ENCODE measurements at regions not wholly inside any gene's neighbourhood (a gene's known extent, or its start where the extent isn't known, plus 50 kb on each side); places are given as distances from the start of the nearest gene placed in this dataset.

GRCh38 chr1:166221316-166221715, 54.5 kb upstream of the FAM78B start:
- FAIRE-seq (no peak), DNase-seq (ENCODE audit: low spot score) (no peak)

GRCh38 chr1:166233750-166234366, 67.1 kb upstream of the FAM78B start:
- no peak for FAIRE-seq
- DNase-seq (ENCODE audit: low spot score), result no peak

DNA sequence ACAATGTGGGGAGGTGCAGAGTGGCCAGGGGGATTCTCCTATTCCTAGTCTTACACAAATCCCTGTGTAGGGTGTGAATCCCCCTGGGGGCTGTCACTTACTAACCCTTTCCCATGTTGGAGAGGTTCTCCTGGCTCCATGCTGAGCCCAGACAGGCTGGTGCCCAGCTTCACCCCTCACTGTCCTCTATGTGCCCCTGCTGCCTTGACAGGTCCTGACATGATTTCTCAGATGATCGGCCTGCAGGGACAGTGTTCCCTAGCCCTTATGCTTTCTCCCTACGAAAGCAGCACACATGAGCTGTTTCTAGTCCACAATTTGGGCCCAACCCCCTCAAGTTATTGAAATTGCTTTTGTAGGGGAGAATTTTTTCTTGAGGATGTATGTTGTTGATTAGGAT, 68.9 kb upstream of the FAM78B start:
- DNase-seq (ENCODE audit: low spot score), result no peak
- FAIRE-seq, result no peak

GRCh38 chr1:166237675-166238074, 70.9 kb upstream of the FAM78B start:
- DNase-seq (ENCODE audit: low spot score) (no peak), FAIRE-seq (no peak)

DNA sequence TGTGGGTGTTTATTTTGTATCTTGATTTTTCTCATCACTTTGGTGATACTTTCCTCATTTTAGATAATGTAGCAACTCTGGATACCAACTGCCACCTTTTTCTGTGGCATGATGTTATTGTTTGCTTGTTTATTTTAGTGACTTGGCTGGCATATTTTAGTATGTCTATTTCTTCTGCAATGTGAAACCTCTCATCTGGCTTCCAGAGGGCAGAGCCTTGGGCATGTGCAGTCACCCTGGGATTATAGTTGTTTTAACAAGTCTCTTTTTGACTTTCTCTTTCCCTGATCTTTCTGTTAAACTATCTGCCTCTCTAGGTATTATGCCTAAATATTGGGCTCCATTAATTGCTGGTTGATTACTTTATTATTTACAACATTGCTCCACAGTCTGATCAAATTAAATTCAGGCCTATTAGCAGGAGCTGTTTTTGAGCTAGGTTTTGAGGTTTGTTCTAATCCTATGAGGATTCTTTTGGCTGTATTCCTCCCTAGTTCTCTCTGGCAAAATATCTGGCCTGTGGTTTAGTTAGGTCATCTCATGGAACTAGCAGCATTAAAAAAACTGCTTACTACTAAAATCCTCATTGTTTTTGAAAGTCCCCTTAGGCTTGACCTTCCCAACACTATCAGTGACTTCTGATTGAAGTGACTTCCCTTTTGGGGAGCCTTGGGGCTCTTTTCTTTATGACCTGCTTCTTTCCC, 86.4 kb upstream of the FAM78B start:
- DNase-seq (ENCODE audit: low spot score) (no peak), FAIRE-seq (no peak)

GRCh38 chr1:166258017-166258416, 91.2 kb upstream of the FAM78B start:
- DNase-seq (ENCODE audit: low spot score), result no peak

GRCh38 chr1:166261511-166261910, 94.7 kb upstream of the FAM78B start:
- DNase-seq (ENCODE audit: low spot score) (no peak), FAIRE-seq (no peak)

More at GRCh38 chr1:166258017-166258416, 91.2 kb upstream of the FAM78B start:
- no peak for FAIRE-seq

- FAIRE-seq (no peak), DNase-seq (ENCODE audit: low spot score) (no peak)
These were observed 103.8 kb upstream of the FAM78B start for GRCh38 chr1:166270476-166271150.

GRCh38 chr1:166271151-166271538, 104.3 kb upstream of the FAM78B start:
- FAIRE-seq (no peak), DNase-seq (ENCODE audit: low spot score) (no peak)

GRCh38 chr1:166272155-166272554, 105.4 kb upstream of the FAM78B start:
- FAIRE-seq (no peak), DNase-seq (ENCODE audit: low spot score) (no peak)

DNA sequence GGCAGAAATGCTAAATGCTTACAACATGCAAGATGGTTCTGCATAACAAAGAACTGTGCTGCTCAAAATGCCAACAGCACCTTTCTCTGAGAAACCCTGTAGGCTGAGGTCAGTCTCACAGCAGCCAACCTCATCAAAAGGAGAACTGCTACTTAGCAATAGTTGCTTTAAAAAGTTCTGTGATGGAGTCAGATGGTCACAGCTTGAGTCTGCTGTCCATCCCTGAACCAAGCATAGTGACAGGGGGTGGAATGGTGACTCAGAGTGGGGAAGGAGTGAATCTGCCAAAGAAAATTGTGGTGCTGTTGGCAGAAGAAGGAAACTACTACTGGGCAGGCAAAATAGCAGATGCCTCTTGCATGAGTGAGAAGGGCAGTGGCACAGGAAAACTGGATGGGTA, 106.0 kb upstream of the FAM78B start:
- DNase-seq (ENCODE audit: low spot score) (no peak), FAIRE-seq (no peak)

DNA sequence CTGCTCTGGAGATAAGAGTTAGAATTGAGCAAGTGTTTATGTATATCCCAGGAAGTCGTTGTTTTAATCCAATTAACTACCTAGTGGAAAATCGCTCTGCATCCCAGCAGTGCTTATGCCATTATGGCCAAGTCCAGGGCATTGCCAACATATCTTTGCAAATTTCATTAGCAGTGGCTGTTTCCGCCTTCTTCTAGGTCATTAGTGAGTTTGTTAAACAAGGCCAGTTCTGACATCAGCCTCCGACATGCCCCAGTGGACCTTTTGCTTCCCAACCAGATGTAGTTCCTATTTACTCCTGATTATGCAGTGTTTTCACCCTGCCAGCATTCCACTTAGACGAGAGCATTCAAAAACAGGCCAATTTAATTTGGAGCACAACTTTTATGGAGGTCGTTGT, 106.8 kb upstream of the FAM78B start:
- DNase-seq (ENCODE audit: low spot score), result no peak
- no peak for FAIRE-seq

GRCh38 chr1:166282391-166283137, 115.8 kb upstream of the FAM78B start:
- FAIRE-seq (no peak), DNase-seq (ENCODE audit: low spot score) (no peak)

DNA sequence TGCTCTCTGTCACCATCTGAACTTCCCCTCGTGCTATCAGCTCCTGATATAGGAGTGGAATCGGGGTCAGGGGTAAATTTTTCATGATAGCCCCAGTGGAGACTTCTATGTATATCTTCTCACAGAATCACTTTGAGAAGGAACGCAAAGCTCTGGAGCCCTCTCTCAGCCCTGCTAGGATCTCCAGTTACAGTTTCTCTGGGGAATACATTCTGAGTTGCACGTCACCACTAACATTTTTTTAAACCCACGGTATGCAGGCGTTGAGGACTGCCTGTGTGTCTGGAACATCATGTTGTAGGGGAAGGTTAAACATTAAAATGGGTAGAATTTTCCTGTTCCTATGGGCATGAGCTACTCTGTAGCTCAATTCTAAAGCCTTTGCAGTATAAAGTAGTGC, 116.4 kb upstream of the FAM78B start:
- FAIRE-seq (no peak), DNase-seq (ENCODE audit: low spot score) (no peak)

GRCh38 chr1:166283600-166283999, 116.8 kb upstream of the FAM78B start:
- no peak for FAIRE-seq
- no peak for DNase-seq (ENCODE audit: low spot score)

GRCh38 chr1:166289309-166290050, 122.7 kb upstream of the FAM78B start:
- FAIRE-seq (no peak), DNase-seq (ENCODE audit: low spot score) (no peak)

DNA sequence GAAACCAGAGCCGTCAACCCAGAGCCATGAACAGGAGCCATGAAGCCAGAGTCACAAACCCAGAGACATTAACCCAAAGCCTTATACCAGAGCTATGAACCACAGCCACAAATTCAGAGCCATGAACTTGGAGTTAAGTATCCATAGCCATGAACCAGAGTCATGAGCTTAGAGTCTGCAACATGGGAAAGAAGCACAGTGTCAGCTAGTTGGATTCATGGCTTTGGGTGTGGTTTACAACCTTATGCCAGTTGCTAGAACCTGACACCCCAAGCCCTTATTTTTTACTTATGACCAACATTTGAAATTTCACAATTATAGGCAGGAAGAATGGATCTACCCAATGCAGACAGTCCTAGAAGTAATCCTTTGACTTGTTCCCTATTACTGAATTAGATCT, 128.9 kb upstream of the FAM78B start:
- no peak for FAIRE-seq

GRCh38 chr1:166297993-166298392, 131.2 kb upstream of the FAM78B start:
- DNase-seq (ENCODE audit: low spot score) (no peak), FAIRE-seq (no peak)

More for the DNA sequence above, 128.9 kb upstream of the FAM78B start:
- no peak for DNase-seq (ENCODE audit: low spot score)

GRCh38 chr1:166300767-166301166, 134.0 kb upstream of the FAM78B start:
- no peak for DNase-seq (ENCODE audit: low spot score)
- no peak for FAIRE-seq

- no peak for FAIRE-seq
- no peak for DNase-seq (ENCODE audit: low spot score)
These were observed 136.4 kb upstream of the FAM78B start for GRCh38 chr1:166302989-166303758.

- DNase-seq (ENCODE audit: low spot score) (no peak), FAIRE-seq (no peak)
These were observed 137.3 kb upstream of the FAM78B start for GRCh38 chr1:166304131-166304530.
